NT2/D1 (cell line): ENCODE measurements at regions not wholly inside any gene's neighbourhood (a gene's known extent, or its start where the extent isn't known, plus 50 kb on each side); places are given as distances from the start of the nearest gene placed in this dataset.

Source experiments
- SUZ12 ChIP-seq: IDR thresholded peaks from 2 replicates; pipeline ENCODE4 v1.6.1; 2011; ENCODE audit not compliant: insufficient read length, insufficient read depth; ENCODE audit errors: extremely low read depth
- YY1 ChIP-seq: IDR thresholded peaks from 2 replicates; pipeline ENCODE4 v1.6.1; 2011; ENCODE audit not compliant: insufficient read length, insufficient read depth
- ZNF274 ChIP-seq: IDR thresholded peaks from 2 replicates; pipeline ENCODE4 v1.6.1; 2011; ENCODE audit warnings: mild to moderate bottlenecking, low read depth, low read length

GRCh38 chr6:20274137-20274536 lies 61.9 kb upstream of the MBOAT1 start:
- TF ChIP-seq SUZ12 (no peak), YY1 (no peak), ZNF274 (no peak)
